CD14-positive monocyte (primary cell): ENCODE measurements at regions not wholly inside any gene's neighbourhood (a gene's known extent, or its start where the extent isn't known, plus 50 kb on each side); places are given as distances from the start of the nearest gene placed in this dataset.
A peak's percentile ranks its signal among the peaks of the same experiment; 100 is the strongest.
"Not testable (repeated sequence)": the region's sequence is repeated elsewhere in the genome, so short reads cannot be mapped to it uniquely, and the experiment has no call there.

Experiments
- DNase-seq, 3 donors: peaks; one replicate each; pipeline ENCODE4 v3.0.0-alpha.2; 2011 to 2022
- H2AFZ ChIP-seq: 2 replicates; pipeline ENCODE4 v1.6.0; 2012; ENCODE audit warnings: mild to moderate bottlenecking, low read depth, low read length, inconsistent platforms; ENCODE audit not compliant: insufficient read depth, poor library complexity, severe bottlenecking
- H3K27ac ChIP-seq, 2 donors: 1 replicate in 1 of 2; 2 replicates in 1 of 2; pipeline ENCODE4 v1.5.1; 2012 to 2013; ENCODE audit warnings: low read length in 2 of 2, control low read depth in 1 of 2, inconsistent platforms in 1 of 2, low read depth in 1 of 2, mild to moderate bottlenecking in 1 of 2
- H3K27me3 ChIP-seq, 2 donors: one replicate each; pipeline versions ENCODE4 v1.6.0 to v1.6.1; 2011 to 2013; ENCODE audit warnings: low read length in 2 of 2; ENCODE audit not compliant: control insufficient read depth in 2 of 2, insufficient read depth in 2 of 2
- H3K36me3 ChIP-seq, 2 donors: replicated peaks in 1 of 2; 1 replicate in 1 of 2; 2 replicates in 1 of 2; pipeline versions ENCODE4 v1.5.1 to v1.6.1; 2012 to 2013; ENCODE audit warnings: low read length in 2 of 2, control low read depth in 1 of 2, inconsistent platforms in 1 of 2, mild to moderate bottlenecking in 1 of 2; ENCODE audit not compliant: insufficient read depth in 2 of 2, control insufficient read depth in 1 of 2
- H3K4me1 ChIP-seq, 2 donors: 1 replicate in 1 of 2; 2 replicates in 1 of 2; pipeline versions ENCODE4 v1.5.1 to v1.6.1; 2012 to 2013; ENCODE audit warnings: low read length in 2 of 2, control low read depth in 1 of 2, inconsistent platforms in 1 of 2, mild to moderate bottlenecking in 1 of 2, moderate library complexity in 1 of 2; ENCODE audit not compliant: insufficient read depth in 2 of 2, control insufficient read depth in 1 of 2
- H3K4me2 ChIP-seq: replicated peaks from 2 replicates; pipeline ENCODE3; 2012; ENCODE audit warnings: low read length, moderate library complexity, mild to moderate bottlenecking; ENCODE audit not compliant: poor library complexity, severe bottlenecking; ENCODE audit errors: extremely low read depth
- H3K4me3 ChIP-seq, 3 experiments: fragments of 200-600 bp in 1 of 3; sonication (generic) in 1 of 3; replicated peaks in 1 of 3; 1 replicate in 2 of 3; 2 replicates in 1 of 3; pipeline ENCODE4 v1.5.1; 2011 to 2013; ENCODE audit warnings: low read length in 3 of 3, mild to moderate bottlenecking in 3 of 3, control low read depth in 2 of 3, low read depth in 2 of 3, inconsistent platforms in 1 of 3, moderate library complexity in 1 of 3
- H3K79me2 ChIP-seq: 2 replicates; pipeline ENCODE4 v1.6.0; 2012; ENCODE audit warnings: mild to moderate bottlenecking, control low read depth, inconsistent platforms, low read length, moderate library complexity; ENCODE audit not compliant: insufficient read depth
- H3K9ac ChIP-seq: 2 replicates; pipeline ENCODE4 v1.6.0; 2017; ENCODE audit warnings: low read length, mild to moderate bottlenecking; ENCODE audit not compliant: insufficient read depth, poor library complexity, severe bottlenecking
- H3K9me3 ChIP-seq, 2 donors: replicated peaks in 1 of 2; 1 replicate in 1 of 2; 2 replicates in 1 of 2; pipeline versions ENCODE4 v1.5.1 to v1.6.1; 2012 to 2013; ENCODE audit warnings: low read length in 2 of 2, control low read depth in 1 of 2; ENCODE audit not compliant: control insufficient read depth in 1 of 2, insufficient read depth in 1 of 2
- H4K20me1 ChIP-seq: 2 replicates; pipeline ENCODE4 v1.6.0; 2012; ENCODE audit warnings: mild to moderate bottlenecking, low read length, control low read depth, moderate library complexity; ENCODE audit not compliant: insufficient read depth
- H3K27ac Mint-ChIP-seq, 7 donors: one replicate each; pipeline ENCODE4 v1.8.0; 2020; ENCODE audit warnings: mild to moderate bottlenecking in 7 of 7, mixed read lengths in 7 of 7, moderate library complexity in 6 of 7, inconsistent platforms in 2 of 7
- H3K27me3 Mint-ChIP-seq, 3 donors: one replicate each; pipeline ENCODE4 v1.8.0; 2021 to 2022; ENCODE audit warnings: low read depth in 3 of 3, mild to moderate bottlenecking in 3 of 3, mixed read lengths in 3 of 3, moderate library complexity in 3 of 3, inconsistent platforms in 1 of 3
- H3K36me3 Mint-ChIP-seq, 2 donors: one replicate each; pipeline ENCODE4 v1.8.0; 2020; ENCODE audit warnings: mixed read lengths in 2 of 2, inconsistent platforms in 1 of 2, mild to moderate bottlenecking in 1 of 2
- H3K4me1 Mint-ChIP-seq: one replicate; pipeline ENCODE4 v1.8.0; 2020; ENCODE audit warnings: mild to moderate bottlenecking, mixed read lengths
- H3K4me3 Mint-ChIP-seq, 2 donors: one replicate each; pipeline ENCODE4 v1.8.0; 2020; ENCODE audit warnings: mild to moderate bottlenecking in 2 of 2, mixed read lengths in 2 of 2, moderate library complexity in 1 of 2
- H3K9me3 Mint-ChIP-seq, 7 donors: one replicate each; pipeline ENCODE4 v1.8.0; 2020 to 2022; ENCODE audit warnings: mixed read lengths in 7 of 7, mild to moderate bottlenecking in 6 of 7, moderate library complexity in 6 of 7, inconsistent platforms in 2 of 7
- WGBS: methylation state at CpG from one replicate; pipeline ENCODE4 v1.1.5; 2013; ENCODE audit warnings: missing lambda C conversion rate; ENCODE audit not compliant: insufficient coverage; 5-methylcytosine and 5-hydroxymethylcytosine counted together
- intact Hi-C, 2 donors: fragments of 100-400 bp; cut with micrococcal nuclease; formaldehyde crosslinking; loops; one replicate each; pipeline versions ENCODE4 v1.15.0 to v1.15.1; 2023
- TF ChIP-seq, protein P1 (sequence below): fragments of 200-600 bp; IDR thresholded peaks from one replicate; pipeline ENCODE4 v1.8.0; 2022; ENCODE audit warnings: antibody characterized with exemption, mild to moderate bottlenecking

DNA sequence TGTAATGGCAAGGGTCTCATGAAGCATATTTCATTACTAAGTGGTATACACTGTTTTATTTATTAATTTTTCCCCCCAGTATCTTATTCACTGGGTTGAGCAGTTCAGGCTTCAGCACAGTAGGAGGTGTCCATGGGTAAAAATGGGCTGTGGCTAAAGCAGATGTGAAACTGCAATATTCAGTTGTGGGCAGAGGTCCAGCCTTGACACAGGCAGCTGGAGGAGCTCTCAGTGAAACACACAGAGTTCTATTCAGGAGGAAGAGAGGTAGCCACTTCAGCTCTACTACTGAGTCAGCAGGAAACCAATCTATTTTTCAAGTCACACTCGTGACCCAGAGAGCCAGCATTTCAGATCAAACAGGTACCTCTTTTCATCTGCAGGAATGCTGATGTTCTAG is 418.3 kb downstream of the CDH10 start:
- Histone ChIP-seq H3K27me3 (no peaks in the 10 kb centered on the region), H3K4me1 (no peaks in the 10 kb centered on the region), H3K9ac (no peak overlapping the region), H3K27ac (no peak overlapping the region), H3K9me3 (peaks cover 6 to 7% of the 10 kb centered on the region in 2 donors), H2AFZ (no peak overlapping the region), H4K20me1 (no peaks in the 10 kb centered on the region), H3K4me2 (no peak overlapping the region), H3K36me3 (no peaks in the 10 kb centered on the region), H3K4me3 (no peak overlapping the region), H3K79me2 (no peaks in the 10 kb centered on the region)
- H3K4me3 Mint-ChIP-seq = no peak overlapping the region
- DNase-seq = no peak
- H3K27ac Mint-ChIP-seq = no peak overlapping the region
- H3K4me1 Mint-ChIP-seq = no peaks in the 10 kb centered on the region
- no peaks in the 10 kb centered on the region for H3K36me3 Mint-ChIP-seq
- H3K9me3 Mint-ChIP-seq = peaks cover 0 to 14% (median 4%) of the 10 kb centered on the region in 7 donors
- WGBS = no CpG with 5 or more reads among the region's 1 CpG
- intact Hi-C loops = no loop called here
- no peaks in the 10 kb centered on the region for H3K27me3 Mint-ChIP-seq
- TF ChIP-seq, protein P1, sequence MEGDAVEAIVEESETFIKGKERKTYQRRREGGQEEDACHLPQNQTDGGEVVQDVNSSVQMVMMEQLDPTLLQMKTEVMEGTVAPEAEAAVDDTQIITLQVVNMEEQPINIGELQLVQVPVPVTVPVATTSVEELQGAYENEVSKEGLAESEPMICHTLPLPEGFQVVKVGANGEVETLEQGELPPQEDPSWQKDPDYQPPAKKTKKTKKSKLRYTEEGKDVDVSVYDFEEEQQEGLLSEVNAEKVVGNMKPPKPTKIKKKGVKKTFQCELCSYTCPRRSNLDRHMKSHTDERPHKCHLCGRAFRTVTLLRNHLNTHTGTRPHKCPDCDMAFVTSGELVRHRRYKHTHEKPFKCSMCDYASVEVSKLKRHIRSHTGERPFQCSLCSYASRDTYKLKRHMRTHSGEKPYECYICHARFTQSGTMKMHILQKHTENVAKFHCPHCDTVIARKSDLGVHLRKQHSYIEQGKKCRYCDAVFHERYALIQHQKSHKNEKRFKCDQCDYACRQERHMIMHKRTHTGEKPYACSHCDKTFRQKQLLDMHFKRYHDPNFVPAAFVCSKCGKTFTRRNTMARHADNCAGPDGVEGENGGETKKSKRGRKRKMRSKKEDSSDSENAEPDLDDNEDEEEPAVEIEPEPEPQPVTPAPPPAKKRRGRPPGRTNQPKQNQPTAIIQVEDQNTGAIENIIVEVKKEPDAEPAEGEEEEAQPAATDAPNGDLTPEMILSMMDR = no peak

DNA sequence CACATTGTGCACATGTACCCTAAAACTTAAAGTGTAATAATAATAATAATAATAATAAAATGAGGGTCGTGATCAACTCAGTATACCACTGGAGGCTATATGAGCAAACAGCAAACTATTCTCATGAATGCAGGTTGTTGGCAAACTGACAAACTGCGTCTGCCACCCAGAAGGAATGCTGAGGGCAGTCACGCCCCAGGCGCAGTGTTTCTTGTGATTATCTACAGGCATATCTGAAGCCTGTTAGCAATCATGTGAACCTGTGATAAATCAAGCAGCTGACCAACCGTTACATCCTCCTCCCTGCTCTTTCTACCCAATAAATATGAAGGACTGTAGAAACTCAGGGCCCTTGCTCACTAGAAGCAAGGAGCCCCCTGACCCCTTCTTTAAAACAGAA is 416.9 kb downstream of the CDH10 start:
- H3K27ac Mint-ChIP-seq = peak overlapping the region in 1 of 7 donors; percentile 60
- H3K4me3 ChIP-seq, intact Hi-C loops, H3K27ac ChIP-seq, H3K9me3 ChIP-seq, H3K4me2 ChIP-seq, H3K27me3 ChIP-seq, H2AFZ ChIP-seq, H3K36me3 ChIP-seq, DNase-seq, H3K9ac ChIP-seq, H3K36me3 Mint-ChIP-seq, H4K20me1 ChIP-seq, H3K79me2 ChIP-seq, H3K4me3 Mint-ChIP-seq, H3K27me3 Mint-ChIP-seq, H3K4me1 Mint-ChIP-seq, H3K4me1 ChIP-seq: not testable (repeated sequence)
- peaks cover 0 to 12% (median 4%) of the 10 kb centered on the region in 7 donors for H3K9me3 Mint-ChIP-seq
- 86% methylated on average over 4 of the region's 5 CpGs for WGBS
